WTC11 (cell line): ENCODE measurements at regions not wholly inside any gene's neighbourhood (a gene's known extent, or its start where the extent isn't known, plus 50 kb on each side); places are given as distances from the start of the nearest gene placed in this dataset.

ENCODE experiments used
- ATAC-seq: fragments of 200-7000 bp; cut with Tn5 transposase; 2 replicates; pipeline ENCODE4 v1.10.0; 2021; ENCODE audit warnings: mild to moderate bottlenecking, moderate library complexity
- CTCF ChIA-PET: fragments of 300-600 bp; sonication (Branson Sonifier 250); formaldehyde crosslinking; loops from one replicate; lab custom pipeline; 2021; ENCODE audit warnings: antibody characterized with exemption; lab: Charles Lee
- POLR2A ChIA-PET: fragments of 350-600 bp; sonication (Branson Sonifier 250); formaldehyde crosslinking; loops from one replicate; lab custom pipeline; 2021; ENCODE audit warnings: antibody characterized with exemption; lab: Charles Lee
- DNase-seq: peaks from one replicate; pipeline ENCODE4 v3.0.0; 2021; ENCODE audit warnings: low spot score
- H3K27ac Mint-ChIP-seq: 2 replicates; pipeline ENCODE4 v1.8.0; 2021; ENCODE audit warnings: mixed read lengths
- H3K27me3 Mint-ChIP-seq: 2 replicates; pipeline ENCODE4 v1.8.0; 2021; ENCODE audit warnings: low read depth, mild to moderate bottlenecking, moderate library complexity, mixed read lengths
- H3K36me3 Mint-ChIP-seq: 2 replicates; pipeline ENCODE4 v1.8.0; 2021; ENCODE audit warnings: mixed read lengths
- H3K4me1 Mint-ChIP-seq: 2 replicates; pipeline ENCODE4 v1.8.0; 2022; ENCODE audit warnings: mixed read lengths
- H3K4me3 Mint-ChIP-seq: 2 replicates; pipeline ENCODE4 v1.8.0; 2021; ENCODE audit warnings: mild to moderate bottlenecking, moderate library complexity, mixed read lengths
- H3K9me3 Mint-ChIP-seq: 2 replicates; pipeline ENCODE4 v1.8.0; 2021; ENCODE audit warnings: mixed read lengths
- ATF1 ChIP-seq: sonication (generic); formaldehyde crosslinking; IDR thresholded peaks from 2 replicates; pipeline ENCODE4 v1.8.1; 2023; ENCODE audit warnings: mild to moderate bottlenecking, moderate library complexity, missing genetic modification reagents
- HMGA2 ChIP-seq: fragments of 250-450 bp; sonication (Bioruptor Pico); IDR thresholded peaks from 2 replicates; pipeline ENCODE4 v1.4.0; 2021; ENCODE audit warnings: mild to moderate bottlenecking, moderate library complexity
- MXD4 ChIP-seq: fragments of 250-450 bp; sonication (Bioruptor Pico); IDR thresholded peaks from 2 replicates; pipeline ENCODE4 v1.8.0; 2021; ENCODE audit warnings: mild to moderate bottlenecking, moderate library complexity, borderline replicate concordance
- MYBL2 ChIP-seq: sonication (generic); formaldehyde crosslinking; IDR thresholded peaks from 2 replicates; pipeline ENCODE4 v1.8.1; 2023; ENCODE audit warnings: mild to moderate bottlenecking, moderate library complexity, missing genetic modification reagents
- NR1H2 ChIP-seq: sonication (generic); formaldehyde crosslinking; IDR thresholded peaks from 2 replicates; pipeline ENCODE4 v1.9.0; 2021; ENCODE audit warnings: mild to moderate bottlenecking, moderate library complexity, missing genetic modification reagents
- ZNF121 ChIP-seq: sonication (generic); formaldehyde crosslinking; IDR thresholded peaks from 2 replicates; pipeline ENCODE4 v1.8.0; 2023; ENCODE audit warnings: missing genetic modification reagents
- ZNF396 ChIP-seq: fragments of 250-450 bp; sonication (Bioruptor Pico); IDR thresholded peaks from 2 replicates; pipeline ENCODE4 v1.8.0; 2021; ENCODE audit warnings: mild to moderate bottlenecking, moderate library complexity, borderline replicate concordance
- TF ChIP-seq, protein P1 (sequence below): fragments of 250-450 bp; sonication (Bioruptor Pico); IDR thresholded peaks from 2 replicates; pipeline ENCODE4 v2.1.2; 2022; ENCODE audit warnings: mild to moderate bottlenecking, moderate library complexity
- TF ChIP-seq, protein P2 (sequence below): sonication (generic); formaldehyde crosslinking; IDR thresholded peaks from 2 replicates; pipeline ENCODE4 v1.8.0; 2022; ENCODE audit warnings: mild to moderate bottlenecking, missing genetic modification reagents
- TF ChIP-seq, protein P3 (sequence below): sonication (generic); formaldehyde crosslinking; conservative IDR thresholded peaks from 2 replicates; pipeline ENCODE4 v1.8.1; 2023; ENCODE audit warnings: mild to moderate bottlenecking, low read depth, missing genetic modification reagents, moderate library complexity
- TF ChIP-seq, protein P4 (sequence below): sonication (generic); formaldehyde crosslinking; IDR thresholded peaks from 2 replicates; pipeline ENCODE4 v1.8.0; 2023; ENCODE audit warnings: mild to moderate bottlenecking, missing genetic modification reagents
- TF ChIP-seq, protein P5 (sequence below): sonication (generic); formaldehyde crosslinking; IDR thresholded peaks from 2 replicates; pipeline ENCODE4 v1.8.1; 2022; ENCODE audit warnings: low read depth, missing genetic modification reagents, borderline replicate concordance
- TF ChIP-seq, protein P6 (sequence below): sonication (generic); formaldehyde crosslinking; IDR thresholded peaks from 2 replicates; pipeline ENCODE4 v1.8.0; 2022; ENCODE audit warnings: missing genetic modification reagents
- TF ChIP-seq, protein P7 (sequence below): sonication (generic); formaldehyde crosslinking; conservative IDR thresholded peaks from 2 replicates; pipeline ENCODE4 v1.8.1; 2022; ENCODE audit warnings: mild to moderate bottlenecking, missing genetic modification reagents
- TF ChIP-seq, protein P8 (sequence below): sonication (generic); formaldehyde crosslinking; IDR thresholded peaks from 2 replicates; pipeline ENCODE4 v1.8.0; 2023; ENCODE audit warnings: missing genetic modification reagents

DNA sequence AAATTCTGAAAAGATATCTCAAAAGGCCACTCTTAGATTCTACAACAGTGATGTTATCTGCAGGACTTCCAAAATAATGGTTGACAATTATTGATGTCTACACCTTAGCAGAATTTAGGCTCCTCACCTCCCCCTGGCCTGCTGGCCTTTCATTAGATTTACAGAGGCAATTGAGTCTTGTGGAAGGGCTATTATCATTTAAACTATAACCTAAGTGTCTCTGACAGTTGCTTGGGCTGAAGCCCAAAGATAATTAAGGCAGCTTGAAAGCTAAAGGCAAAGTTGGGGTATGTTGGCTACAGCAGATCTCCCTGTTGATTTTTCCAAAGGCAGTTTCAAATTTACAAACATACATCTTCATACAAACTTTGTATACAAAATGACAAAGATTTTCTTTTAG is 912.3 kb downstream of the TAF11L14 start:
- ChIA-PET CTCF (interaction anchor here (0.9 kb wide), 1 partner anchor 8 kb away, joined by 3 read pairs; no protein-coding TSS in a partner anchor), POLR2A (no interaction called here)
- DNase-seq = no peak
- TF ChIP-seq ZNF121 (no peak), MYBL2 (CRISPR knock-in tag) (no peak), NR1H2 (CRISPR knock-in tag) (no peak), ZNF396 (CRISPR knock-in tag) (no peak)
- TF ChIP-seq, protein P1, sequence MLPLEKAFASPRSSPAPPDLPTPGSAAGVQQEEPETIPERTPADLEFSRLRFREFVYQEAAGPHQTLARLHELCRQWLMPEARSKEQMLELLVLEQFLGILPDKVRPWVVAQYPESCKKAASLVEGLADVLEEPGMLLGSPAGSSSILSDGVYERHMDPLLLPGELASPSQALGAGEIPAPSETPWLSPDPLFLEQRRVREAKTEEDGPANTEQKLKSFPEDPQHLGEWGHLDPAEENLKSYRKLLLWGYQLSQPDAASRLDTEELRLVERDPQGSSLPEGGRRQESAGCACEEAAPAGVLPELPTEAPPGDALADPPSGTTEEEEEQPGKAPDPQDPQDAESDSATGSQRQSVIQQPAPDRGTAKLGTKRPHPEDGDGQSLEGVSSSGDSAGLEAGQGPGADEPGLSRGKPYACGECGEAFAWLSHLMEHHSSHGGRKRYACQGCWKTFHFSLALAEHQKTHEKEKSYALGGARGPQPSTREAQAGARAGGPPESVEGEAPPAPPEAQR = no peak
- TF ChIP-seq, protein P2, sequence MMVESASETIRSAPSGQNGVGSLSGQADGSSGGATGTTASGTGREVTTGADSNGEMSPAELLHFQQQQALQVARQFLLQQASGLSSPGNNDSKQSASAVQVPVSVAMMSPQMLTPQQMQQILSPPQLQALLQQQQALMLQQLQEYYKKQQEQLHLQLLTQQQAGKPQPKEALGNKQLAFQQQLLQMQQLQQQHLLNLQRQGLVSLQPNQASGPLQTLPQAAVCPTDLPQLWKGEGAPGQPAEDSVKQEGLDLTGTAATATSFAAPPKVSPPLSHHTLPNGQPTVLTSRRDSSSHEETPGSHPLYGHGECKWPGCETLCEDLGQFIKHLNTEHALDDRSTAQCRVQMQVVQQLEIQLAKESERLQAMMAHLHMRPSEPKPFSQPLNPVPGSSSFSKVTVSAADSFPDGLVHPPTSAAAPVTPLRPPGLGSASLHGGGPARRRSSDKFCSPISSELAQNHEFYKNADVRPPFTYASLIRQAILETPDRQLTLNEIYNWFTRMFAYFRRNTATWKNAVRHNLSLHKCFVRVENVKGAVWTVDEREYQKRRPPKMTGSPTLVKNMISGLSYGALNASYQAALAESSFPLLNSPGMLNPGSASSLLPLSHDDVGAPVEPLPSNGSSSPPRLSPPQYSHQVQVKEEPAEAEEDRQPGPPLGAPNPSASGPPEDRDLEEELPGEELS (CRISPR knock-in tag) = no peak
- TF ChIP-seq, protein P3, sequence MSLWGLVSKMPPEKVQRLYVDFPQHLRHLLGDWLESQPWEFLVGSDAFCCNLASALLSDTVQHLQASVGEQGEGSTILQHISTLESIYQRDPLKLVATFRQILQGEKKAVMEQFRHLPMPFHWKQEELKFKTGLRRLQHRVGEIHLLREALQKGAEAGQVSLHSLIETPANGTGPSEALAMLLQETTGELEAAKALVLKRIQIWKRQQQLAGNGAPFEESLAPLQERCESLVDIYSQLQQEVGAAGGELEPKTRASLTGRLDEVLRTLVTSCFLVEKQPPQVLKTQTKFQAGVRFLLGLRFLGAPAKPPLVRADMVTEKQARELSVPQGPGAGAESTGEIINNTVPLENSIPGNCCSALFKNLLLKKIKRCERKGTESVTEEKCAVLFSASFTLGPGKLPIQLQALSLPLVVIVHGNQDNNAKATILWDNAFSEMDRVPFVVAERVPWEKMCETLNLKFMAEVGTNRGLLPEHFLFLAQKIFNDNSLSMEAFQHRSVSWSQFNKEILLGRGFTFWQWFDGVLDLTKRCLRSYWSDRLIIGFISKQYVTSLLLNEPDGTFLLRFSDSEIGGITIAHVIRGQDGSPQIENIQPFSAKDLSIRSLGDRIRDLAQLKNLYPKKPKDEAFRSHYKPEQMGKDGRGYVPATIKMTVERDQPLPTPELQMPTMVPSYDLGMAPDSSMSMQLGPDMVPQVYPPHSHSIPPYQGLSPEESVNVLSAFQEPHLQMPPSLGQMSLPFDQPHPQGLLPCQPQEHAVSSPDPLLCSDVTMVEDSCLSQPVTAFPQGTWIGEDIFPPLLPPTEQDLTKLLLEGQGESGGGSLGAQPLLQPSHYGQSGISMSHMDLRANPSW = no peak
- TF ChIP-seq, protein P4, sequence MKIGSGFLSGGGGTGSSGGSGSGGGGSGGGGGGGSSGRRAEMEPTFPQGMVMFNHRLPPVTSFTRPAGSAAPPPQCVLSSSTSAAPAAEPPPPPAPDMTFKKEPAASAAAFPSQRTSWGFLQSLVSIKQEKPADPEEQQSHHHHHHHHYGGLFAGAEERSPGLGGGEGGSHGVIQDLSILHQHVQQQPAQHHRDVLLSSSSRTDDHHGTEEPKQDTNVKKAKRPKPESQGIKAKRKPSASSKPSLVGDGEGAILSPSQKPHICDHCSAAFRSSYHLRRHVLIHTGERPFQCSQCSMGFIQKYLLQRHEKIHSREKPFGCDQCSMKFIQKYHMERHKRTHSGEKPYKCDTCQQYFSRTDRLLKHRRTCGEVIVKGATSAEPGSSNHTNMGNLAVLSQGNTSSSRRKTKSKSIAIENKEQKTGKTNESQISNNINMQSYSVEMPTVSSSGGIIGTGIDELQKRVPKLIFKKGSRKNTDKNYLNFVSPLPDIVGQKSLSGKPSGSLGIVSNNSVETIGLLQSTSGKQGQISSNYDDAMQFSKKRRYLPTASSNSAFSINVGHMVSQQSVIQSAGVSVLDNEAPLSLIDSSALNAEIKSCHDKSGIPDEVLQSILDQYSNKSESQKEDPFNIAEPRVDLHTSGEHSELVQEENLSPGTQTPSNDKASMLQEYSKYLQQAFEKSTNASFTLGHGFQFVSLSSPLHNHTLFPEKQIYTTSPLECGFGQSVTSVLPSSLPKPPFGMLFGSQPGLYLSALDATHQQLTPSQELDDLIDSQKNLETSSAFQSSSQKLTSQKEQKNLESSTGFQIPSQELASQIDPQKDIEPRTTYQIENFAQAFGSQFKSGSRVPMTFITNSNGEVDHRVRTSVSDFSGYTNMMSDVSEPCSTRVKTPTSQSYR (CRISPR knock-in tag) = no peak
- Mint-ChIP-seq H3K27ac (0 out of 2 replicates have a peak overlapping the region, but pooled peaks have one; percentile 68), H3K27me3 (no peaks in the 10 kb centered on the region; the same call in 1 of the 2 replicates), H3K4me3 (0 out of 2 replicates have a peak overlapping the region, but pooled peaks have one; percentile 11), H3K4me1 (peaks cover 39% of the 10 kb centered on the region), H3K9me3 (peaks cover 43% of the 10 kb centered on the region), H3K36me3 (peaks cover 47% of the 10 kb centered on the region)
- ATAC-seq = peak; percentile 84

DNA sequence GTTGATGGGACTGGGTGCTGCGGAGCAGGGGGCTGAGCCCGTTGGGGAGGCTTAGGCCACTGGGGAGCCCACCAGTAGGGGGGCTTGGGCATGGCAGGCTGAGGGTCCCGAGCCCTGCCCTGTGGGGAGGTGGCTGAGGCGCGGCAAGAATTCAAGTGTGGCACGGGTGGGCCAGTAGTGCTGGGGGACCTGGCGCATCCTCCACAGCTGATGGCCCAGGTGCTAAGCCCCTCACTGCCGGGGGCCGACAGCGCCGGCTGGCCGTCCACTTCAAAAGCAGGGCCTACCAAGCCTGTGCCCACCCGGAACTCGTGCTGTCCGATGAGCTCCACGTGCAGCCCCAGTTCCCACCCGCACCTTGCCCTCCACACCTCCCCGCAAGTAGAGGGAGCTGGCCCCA is 917.5 kb downstream of the TAF11L14 start:
- DNase-seq (no peak), ATAC-seq (no peak)
- Mint-ChIP-seq H3K4me3 (no peak overlapping the region), H3K9me3 (peaks cover 71% of the 10 kb centered on the region), H3K27ac (no peak overlapping the region), H3K36me3 (peaks cover 75% of the 10 kb centered on the region), H3K4me1 (peaks cover 18% of the 10 kb centered on the region), H3K27me3 (peaks cover 2% of the 10 kb centered on the region)
- CTCF ChIA-PET = no interaction called here
- POLR2A ChIA-PET = interaction anchor here (0.6 kb wide), 1 partner anchor 39 kb away, joined by 3 read pairs; no protein-coding TSS in a partner anchor
- TF ChIP-seq, protein P3 = no peak
- TF ChIP-seq, protein P5, sequence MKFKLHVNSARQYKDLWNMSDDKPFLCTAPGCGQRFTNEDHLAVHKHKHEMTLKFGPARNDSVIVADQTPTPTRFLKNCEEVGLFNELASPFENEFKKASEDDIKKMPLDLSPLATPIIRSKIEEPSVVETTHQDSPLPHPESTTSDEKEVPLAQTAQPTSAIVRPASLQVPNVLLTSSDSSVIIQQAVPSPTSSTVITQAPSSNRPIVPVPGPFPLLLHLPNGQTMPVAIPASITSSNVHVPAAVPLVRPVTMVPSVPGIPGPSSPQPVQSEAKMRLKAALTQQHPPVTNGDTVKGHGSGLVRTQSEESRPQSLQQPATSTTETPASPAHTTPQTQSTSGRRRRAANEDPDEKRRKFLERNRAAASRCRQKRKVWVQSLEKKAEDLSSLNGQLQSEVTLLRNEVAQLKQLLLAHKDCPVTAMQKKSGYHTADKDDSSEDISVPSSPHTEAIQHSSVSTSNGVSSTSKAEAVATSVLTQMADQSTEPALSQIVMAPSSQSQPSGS (CRISPR knock-in tag) = no peak
- TF ChIP-seq HMGA2 (no peak), MXD4 (CRISPR knock-in tag) (no peak), ATF1 (CRISPR knock-in tag) (no peak)
- TF ChIP-seq, protein P6, sequence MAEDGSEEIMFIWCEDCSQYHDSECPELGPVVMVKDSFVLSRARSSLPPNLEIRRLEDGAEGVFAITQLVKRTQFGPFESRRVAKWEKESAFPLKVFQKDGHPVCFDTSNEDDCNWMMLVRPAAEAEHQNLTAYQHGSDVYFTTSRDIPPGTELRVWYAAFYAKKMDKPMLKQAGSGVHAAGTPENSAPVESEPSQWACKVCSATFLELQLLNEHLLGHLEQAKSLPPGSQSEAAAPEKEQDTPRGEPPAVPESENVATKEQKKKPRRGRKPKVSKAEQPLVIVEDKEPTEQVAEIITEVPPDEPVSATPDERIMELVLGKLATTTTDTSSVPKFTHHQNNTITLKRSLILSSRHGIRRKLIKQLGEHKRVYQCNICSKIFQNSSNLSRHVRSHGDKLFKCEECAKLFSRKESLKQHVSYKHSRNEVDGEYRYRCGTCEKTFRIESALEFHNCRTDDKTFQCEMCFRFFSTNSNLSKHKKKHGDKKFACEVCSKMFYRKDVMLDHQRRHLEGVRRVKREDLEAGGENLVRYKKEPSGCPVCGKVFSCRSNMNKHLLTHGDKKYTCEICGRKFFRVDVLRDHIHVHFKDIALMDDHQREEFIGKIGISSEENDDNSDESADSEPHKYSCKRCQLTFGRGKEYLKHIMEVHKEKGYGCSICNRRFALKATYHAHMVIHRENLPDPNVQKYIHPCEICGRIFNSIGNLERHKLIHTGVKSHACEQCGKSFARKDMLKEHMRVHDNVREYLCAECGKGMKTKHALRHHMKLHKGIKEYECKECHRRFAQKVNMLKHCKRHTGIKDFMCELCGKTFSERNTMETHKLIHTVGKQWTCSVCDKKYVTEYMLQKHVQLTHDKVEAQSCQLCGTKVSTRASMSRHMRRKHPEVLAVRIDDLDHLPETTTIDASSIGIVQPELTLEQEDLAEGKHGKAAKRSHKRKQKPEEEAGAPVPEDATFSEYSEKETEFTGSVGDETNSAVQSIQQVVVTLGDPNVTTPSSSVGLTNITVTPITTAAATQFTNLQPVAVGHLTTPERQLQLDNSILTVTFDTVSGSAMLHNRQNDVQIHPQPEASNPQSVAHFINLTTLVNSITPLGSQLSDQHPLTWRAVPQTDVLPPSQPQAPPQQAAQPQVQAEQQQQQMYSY (CRISPR knock-in tag) = no peak
- TF ChIP-seq, protein P7, sequence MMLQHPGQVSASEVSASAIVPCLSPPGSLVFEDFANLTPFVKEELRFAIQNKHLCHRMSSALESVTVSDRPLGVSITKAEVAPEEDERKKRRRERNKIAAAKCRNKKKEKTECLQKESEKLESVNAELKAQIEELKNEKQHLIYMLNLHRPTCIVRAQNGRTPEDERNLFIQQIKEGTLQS = no peak
- TF ChIP-seq, protein P8, sequence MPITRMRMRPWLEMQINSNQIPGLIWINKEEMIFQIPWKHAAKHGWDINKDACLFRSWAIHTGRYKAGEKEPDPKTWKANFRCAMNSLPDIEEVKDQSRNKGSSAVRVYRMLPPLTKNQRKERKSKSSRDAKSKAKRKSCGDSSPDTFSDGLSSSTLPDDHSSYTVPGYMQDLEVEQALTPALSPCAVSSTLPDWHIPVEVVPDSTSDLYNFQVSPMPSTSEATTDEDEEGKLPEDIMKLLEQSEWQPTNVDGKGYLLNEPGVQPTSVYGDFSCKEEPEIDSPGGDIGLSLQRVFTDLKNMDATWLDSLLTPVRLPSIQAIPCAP (CRISPR knock-in tag) = no peak
